Ishikawa (cell line): ENCODE measurements at regions not wholly inside any gene's neighbourhood (a gene's known extent, or its start where the extent isn't known, plus 50 kb on each side); places are given as distances from the start of the nearest gene placed in this dataset.

ENCODE experiments used
- CREB1 ChIP-seq: IDR thresholded peaks from 2 replicates; pipeline ENCODE4 v1.6.1; 2012; ENCODE audit warnings: low read depth
- EP300 ChIP-seq: IDR thresholded peaks from 2 replicates; pipeline ENCODE4 v1.6.1; 2012; ENCODE audit warnings: borderline replicate concordance
- MAX ChIP-seq: IDR thresholded peaks from 2 replicates; pipeline ENCODE4 v1.6.1; 2012
- RAD21 ChIP-seq: IDR thresholded peaks from 2 replicates; pipeline ENCODE4 v1.6.1; 2012; ENCODE audit warnings: low read depth
- REST ChIP-seq: IDR thresholded peaks from 2 replicates; pipeline ENCODE4 v1.6.1; 2012; ENCODE audit warnings: low read depth, mild to moderate bottlenecking
- TAF1 ChIP-seq: IDR thresholded peaks from 2 replicates; pipeline ENCODE4 v1.6.1; 2012; ENCODE audit warnings: low read depth, mild to moderate bottlenecking
- USF1 ChIP-seq: IDR thresholded peaks from 2 replicates; pipeline ENCODE4 v1.6.1; 2012

DNA sequence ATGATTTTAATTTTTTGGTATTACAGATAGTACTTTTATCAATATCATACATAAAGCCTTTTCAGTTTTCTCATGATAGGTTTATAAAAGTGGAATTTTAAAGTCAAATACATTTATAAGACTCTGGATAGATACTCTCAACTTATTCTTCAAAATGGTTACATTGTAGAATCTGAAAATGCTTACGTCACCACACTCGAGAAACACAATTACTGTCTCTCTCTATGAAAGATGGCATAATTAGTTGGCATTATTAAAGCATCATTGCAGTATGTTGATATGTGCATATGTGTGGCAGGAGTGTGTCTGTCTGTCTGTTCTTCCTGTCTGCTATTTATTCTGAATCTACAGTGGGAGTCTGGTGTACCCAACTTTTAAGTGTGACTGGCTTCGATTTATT is 397.1 kb downstream of the SNAPC1 start:
- TF ChIP-seq TAF1 (no peak), CREB1 (no peak), RAD21 (no peak), EP300 (no peak), MAX (no peak), USF1 (no peak), REST (no peak)
